Sigmoid colon (tissue), 4 donors: ENCODE measurements at regions not wholly inside any gene's neighbourhood (a gene's known extent, or its start where the extent isn't known, plus 50 kb on each side); places are given as distances from the start of the nearest gene placed in this dataset.

Experiments
- CTCF ChIP-seq, 4 experiments: fragments of 450-650 bp in 3 of 4; fragments of 200-600 bp in 1 of 4; IDR thresholded peaks; one replicate each; pipeline ENCODE4 v1.5.1; 2016 to 2019; ENCODE audit warnings: antibody characterized with exemption in 4 of 4, mild to moderate bottlenecking in 3 of 4, moderate library complexity in 2 of 4
- EP300 ChIP-seq, 4 donors: sonication (generic); formaldehyde crosslinking; IDR thresholded peaks; one replicate each; pipeline ENCODE4 v1.6.1; 2017; ENCODE audit warnings: antibody characterized with exemption in 4 of 4
- POLR2AphosphoS5 ChIP-seq, 4 donors: sonication (generic); formaldehyde crosslinking; IDR thresholded peaks; one replicate each; pipeline ENCODE4 v1.6.1; 2017; ENCODE audit warnings: antibody characterized with exemption in 4 of 4

GRCh38 chr6:167541544-167541943, 216.7 kb downstream of the TTLL2 start:
- TF ChIP-seq CTCF (IDR thresholded peaks at IDR 0.05) = no peak
- no peak for TF ChIP-seq POLR2AphosphoS5 (IDR thresholded peaks at IDR 0.05)
- no peak for TF ChIP-seq EP300 (IDR thresholded peaks at IDR 0.05)
